RWPE2 (cell line): ENCODE measurements at regions not wholly inside any gene's neighbourhood (a gene's known extent, or its start where the extent isn't known, plus 50 kb on each side); places are given as distances from the start of the nearest gene placed in this dataset.

Experiments
- ATAC-seq: fragments of 200-7000 bp; cut with Tn5 transposase; 3 replicates; pipeline ENCODE4 v1.9.1; 2021; ENCODE audit warnings: low read depth
- DNase-seq: peaks from one replicate; pipeline ENCODE4 v3.0.0-alpha.2; 2020; ENCODE audit warnings: low spot score
- H3K27ac ChIP-seq: fragments of 450-650 bp; 2 replicates; pipeline ENCODE4 v1.5.1; 2017; ENCODE audit warnings: mild to moderate bottlenecking; ENCODE audit not compliant: poor library complexity, severe bottlenecking
- H3K27me3 ChIP-seq: fragments of 250-450 bp; sonication (Bioruptor Pico); 2 replicates; pipeline ENCODE4 v1.5.1; 2021; ENCODE audit warnings: mild to moderate bottlenecking, moderate library complexity; ENCODE audit not compliant: insufficient read depth, poor library complexity, severe bottlenecking
- H3K36me3 ChIP-seq: fragments of 250-450 bp; sonication (Bioruptor Pico); 2 replicates; pipeline ENCODE4 v1.5.1; 2020; ENCODE audit warnings: low read depth, mild to moderate bottlenecking, moderate library complexity
- H3K4me1 ChIP-seq: fragments of 250-450 bp; sonication (Bioruptor Pico); 2 replicates; pipeline ENCODE4 v1.5.1; 2021; ENCODE audit warnings: mild to moderate bottlenecking, moderate library complexity; ENCODE audit not compliant: insufficient read depth, poor library complexity, severe bottlenecking
- H3K4me3 ChIP-seq: fragments of 250-450 bp; sonication (Bioruptor Pico); 2 replicates; pipeline ENCODE4 v1.5.1; 2021; ENCODE audit warnings: mild to moderate bottlenecking, moderate library complexity; ENCODE audit not compliant: severe bottlenecking
- H3K9me3 ChIP-seq: fragments of 250-450 bp; sonication (Bioruptor Pico); 2 replicates; pipeline ENCODE4 v1.5.1; 2021; ENCODE audit warnings: mild to moderate bottlenecking, moderate library complexity; ENCODE audit not compliant: severe bottlenecking
- TF ChIP-seq, protein P1 (sequence below): fragments of 450-650 bp; IDR thresholded peaks from one replicate; pipeline ENCODE4 v1.5.1; 2017; ENCODE audit warnings: mild to moderate bottlenecking, moderate library complexity; ENCODE audit not compliant: poor library complexity, severe bottlenecking

DNA sequence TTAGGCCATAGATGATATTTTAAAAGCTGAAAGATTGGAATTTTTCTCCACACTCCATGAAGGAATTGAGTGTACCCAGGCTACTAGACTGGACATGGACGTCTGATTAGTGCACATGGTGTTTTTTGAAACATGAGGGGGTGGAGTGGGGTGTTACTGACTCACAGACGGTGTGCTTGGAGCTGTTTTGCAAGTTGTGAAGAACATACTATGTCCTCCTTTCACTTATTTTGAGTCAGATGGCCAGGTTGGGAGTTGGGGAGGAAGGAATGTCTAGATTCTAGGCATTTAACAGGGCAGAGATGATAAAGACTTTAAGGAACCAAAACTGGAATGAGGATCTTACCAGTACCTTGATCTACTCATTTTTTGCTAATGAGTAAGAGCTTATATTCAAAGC is 158.1 kb upstream of the MTNR1B start:
- H3K27me3 ChIP-seq = no peaks in the 10 kb centered on the region
- TF ChIP-seq, protein P1, sequence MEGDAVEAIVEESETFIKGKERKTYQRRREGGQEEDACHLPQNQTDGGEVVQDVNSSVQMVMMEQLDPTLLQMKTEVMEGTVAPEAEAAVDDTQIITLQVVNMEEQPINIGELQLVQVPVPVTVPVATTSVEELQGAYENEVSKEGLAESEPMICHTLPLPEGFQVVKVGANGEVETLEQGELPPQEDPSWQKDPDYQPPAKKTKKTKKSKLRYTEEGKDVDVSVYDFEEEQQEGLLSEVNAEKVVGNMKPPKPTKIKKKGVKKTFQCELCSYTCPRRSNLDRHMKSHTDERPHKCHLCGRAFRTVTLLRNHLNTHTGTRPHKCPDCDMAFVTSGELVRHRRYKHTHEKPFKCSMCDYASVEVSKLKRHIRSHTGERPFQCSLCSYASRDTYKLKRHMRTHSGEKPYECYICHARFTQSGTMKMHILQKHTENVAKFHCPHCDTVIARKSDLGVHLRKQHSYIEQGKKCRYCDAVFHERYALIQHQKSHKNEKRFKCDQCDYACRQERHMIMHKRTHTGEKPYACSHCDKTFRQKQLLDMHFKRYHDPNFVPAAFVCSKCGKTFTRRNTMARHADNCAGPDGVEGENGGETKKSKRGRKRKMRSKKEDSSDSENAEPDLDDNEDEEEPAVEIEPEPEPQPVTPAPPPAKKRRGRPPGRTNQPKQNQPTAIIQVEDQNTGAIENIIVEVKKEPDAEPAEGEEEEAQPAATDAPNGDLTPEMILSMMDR = no peak
- DNase-seq = no peak
- H3K4me1 ChIP-seq = no peaks in the 10 kb centered on the region
- no peak overlapping the region for H3K4me3 ChIP-seq
- H3K36me3 ChIP-seq = no peaks in the 10 kb centered on the region
- no peaks in the 10 kb centered on the region for H3K9me3 ChIP-seq
- peak; percentile 58 for ATAC-seq
- H3K27ac ChIP-seq = no peak overlapping the region

DNA sequence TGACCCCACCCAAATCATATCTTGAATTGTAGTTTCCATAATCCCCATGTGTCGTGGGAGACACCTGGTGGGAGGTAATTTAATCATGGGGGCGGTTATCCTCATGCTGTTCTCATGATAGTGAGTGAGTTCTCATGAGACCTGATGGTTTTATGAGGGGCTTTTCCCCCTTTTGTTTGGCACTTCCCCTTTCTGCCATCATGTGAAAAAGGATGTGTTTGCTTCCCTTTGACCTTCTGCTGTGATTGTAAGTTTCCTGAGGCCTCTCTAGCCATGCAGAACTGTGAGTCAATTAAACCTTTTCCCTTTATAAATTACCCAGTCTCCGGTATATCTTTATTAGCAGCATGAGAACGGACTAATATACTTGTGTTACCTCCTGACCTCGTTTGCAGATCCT is 156.6 kb upstream of the MTNR1B start:
- Histone ChIP-seq H3K27me3 (no peaks in the 10 kb centered on the region), H3K4me3 (no peak overlapping the region), H3K4me1 (no peaks in the 10 kb centered on the region), H3K27ac (no peak overlapping the region), H3K36me3 (no peaks in the 10 kb centered on the region), H3K9me3 (no peaks in the 10 kb centered on the region)
- DNase-seq = no peak
- TF ChIP-seq, protein P1 = no peak
- ATAC-seq = no peak

DNA sequence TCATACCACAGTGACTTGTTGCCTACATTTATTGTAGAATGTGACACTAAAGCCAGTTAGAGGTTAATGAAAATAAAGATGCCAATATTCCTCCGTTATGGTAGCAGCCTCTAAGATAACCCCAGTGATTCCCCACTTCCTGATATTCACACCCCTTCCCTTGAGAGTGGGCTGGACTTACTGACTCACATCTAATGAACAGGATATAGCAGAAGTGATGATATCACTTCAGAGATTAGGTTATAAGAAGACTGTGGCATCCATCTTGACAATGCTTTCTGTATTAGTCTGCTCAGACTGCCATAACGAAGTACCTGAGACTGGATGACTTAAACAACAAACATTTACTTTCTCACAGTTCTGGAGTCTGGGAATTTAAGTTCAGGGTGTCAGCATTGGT is 149.6 kb upstream of the MTNR1B start:
- no peaks in the 10 kb centered on the region for H3K4me1 ChIP-seq
- H3K27me3 ChIP-seq = no peaks in the 10 kb centered on the region
- H3K27ac ChIP-seq = no peak overlapping the region
- TF ChIP-seq, protein P1 = no peak
- H3K4me3 ChIP-seq = no peak overlapping the region
- no peak for DNase-seq
- no peaks in the 10 kb centered on the region for H3K36me3 ChIP-seq
- H3K9me3 ChIP-seq = no peaks in the 10 kb centered on the region
- peak; percentile 41; the same call in 1 of the 3 replicates for ATAC-seq

DNA sequence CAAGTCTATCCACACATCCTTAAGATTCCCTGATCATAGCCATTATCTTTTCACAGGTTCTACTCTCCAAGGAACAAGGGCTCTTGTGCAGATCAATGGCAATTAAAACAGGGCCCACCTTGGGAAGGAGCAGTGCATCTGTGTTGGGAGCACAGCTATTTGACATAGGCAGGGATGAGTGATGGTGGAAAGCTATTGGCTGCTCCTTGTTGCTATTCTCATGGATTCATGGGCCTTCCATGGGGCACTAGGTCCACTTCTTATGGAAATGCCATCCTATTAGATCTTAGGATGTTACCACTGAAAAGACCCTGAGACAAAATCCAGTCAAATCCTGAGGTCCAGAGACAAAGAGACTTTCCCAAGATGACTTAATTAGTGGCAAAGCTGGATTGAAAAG is 148.6 kb upstream of the MTNR1B start:
- TF ChIP-seq, protein P1 = no peak
- no peaks in the 10 kb centered on the region for H3K36me3 ChIP-seq
- no peak overlapping the region for H3K27ac ChIP-seq
- ATAC-seq = no peak
- no peaks in the 10 kb centered on the region for H3K9me3 ChIP-seq
- peaks cover 2% of the 10 kb centered on the region for H3K4me1 ChIP-seq
- peaks cover 3% of the 10 kb centered on the region for H3K27me3 ChIP-seq
- H3K4me3 ChIP-seq = no peak overlapping the region
- DNase-seq = no peak

DNA sequence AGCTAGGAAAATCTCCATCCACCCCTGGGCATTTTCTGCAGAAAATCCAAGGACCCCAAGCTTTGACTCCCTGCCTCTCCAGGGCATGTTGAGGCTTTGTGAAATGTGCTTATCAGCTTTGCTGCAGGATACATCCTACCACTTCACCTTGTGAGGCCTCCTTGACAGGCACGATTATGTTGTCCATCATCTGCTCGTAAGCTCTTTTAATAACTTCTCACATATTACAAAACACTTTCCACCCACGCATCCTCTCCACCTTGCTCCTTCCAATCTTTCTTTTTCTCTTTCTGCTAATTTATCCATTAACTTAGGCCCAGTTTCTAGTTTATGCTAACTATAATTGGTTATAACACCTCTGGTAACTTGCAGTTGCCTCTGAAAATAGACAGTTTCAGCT is 147.0 kb upstream of the MTNR1B start:
- H3K27me3 ChIP-seq = peaks cover 3% of the 10 kb centered on the region
- ATAC-seq (no peak), DNase-seq (no peak)
- H3K4me3 ChIP-seq = no peak overlapping the region
- peaks cover 5% of the 10 kb centered on the region for H3K4me1 ChIP-seq
- no peaks in the 10 kb centered on the region for H3K36me3 ChIP-seq
- no peaks in the 10 kb centered on the region for H3K9me3 ChIP-seq
- TF ChIP-seq, protein P1 = no peak
- H3K27ac ChIP-seq = no peak overlapping the region
